K562 (cell line): ENCODE measurements at regions not wholly inside any gene's neighbourhood (a gene's known extent, or its start where the extent isn't known, plus 50 kb on each side); places are given as distances from the start of the nearest gene placed in this dataset.

Source experiments
- ATAC-seq: fragments of 200-7000 bp; cut with Tn5 transposase; 3 replicates; pipeline ENCODE4 v1.9.1; 2020; ENCODE audit warnings: moderate library complexity
- BruUV-seq: library from RNA; stranded (reverse); fragments of 400-500 nt; replicated peaks from 2 replicates; lab custom pipeline; 2021; lab: Mats Ljungman, UMichigan
- CTCF ChIA-PET: fragments of 300-600 bp; formaldehyde crosslinking; extraction: SDS; loops from one replicate; lab custom pipeline; 2021; ENCODE audit warnings: low intra/inter-chr PET ratio; lab: Yijun Ruan, JAX
- POLR2A ChIA-PET: fragments of 300-600, 350-650 bp; sonication (Branson Sonifier 250); formaldehyde crosslinking; extraction: SDS; loops from one replicate; lab custom pipeline; 2021; ENCODE audit warnings: antibody characterized with exemption, inconsistent platforms; lab: Yijun Ruan, JAX
- DNase-seq, 4 experiments: peaks; one replicate each; pipeline versions ENCODE4 v3.0.0 to v3.0.0-alpha.2; 2011 to 2018; ENCODE audit warnings: low spot score in 3 of 4, mixed read lengths in 3 of 4; ENCODE audit errors: extremely low read depth in 1 of 4
- FAIRE-seq: peaks from 2 replicates; lab custom pipeline; 2011; peaks lifted over from hg19 to GRCh38; lab: Jason Lieb, UNC
- H2AFZ ChIP-seq: 2 replicates; pipeline ENCODE4 v1.6.0; 2011; ENCODE audit warnings: low read depth, low read length, control low read depth, inconsistent platforms
- H3K27ac ChIP-seq: fragments of 200-600 bp; 3 replicates; pipeline ENCODE4 v1.8.0; 2011; ENCODE audit warnings: low read depth, mild to moderate bottlenecking, control low read depth, inconsistent platforms, low read length, moderate library complexity, mixed read lengths; ENCODE audit errors: extremely low read depth
- H3K27me3 ChIP-seq, 2 experiments: fragments of 300-600 bp in 1 of 2; 2 replicates in 1 of 2; 3 replicates in 1 of 2; pipeline versions ENCODE4 v1.6.0 to v1.8.0; 2011; ENCODE audit warnings: inconsistent platforms in 2 of 2, low read length in 2 of 2, mild to moderate bottlenecking in 1 of 2, mixed read lengths in 1 of 2, moderate library complexity in 1 of 2; ENCODE audit not compliant: control insufficient read depth in 2 of 2, insufficient read depth in 2 of 2
- H3K36me3 ChIP-seq: fragments of 300-600 bp; 3 replicates; pipeline ENCODE4 v1.8.0; 2011; ENCODE audit warnings: mild to moderate bottlenecking, low read length, inconsistent platforms; ENCODE audit not compliant: control insufficient read depth, insufficient read depth
- H3K4me1 ChIP-seq, 2 experiments: fragments of 200-600 bp in 1 of 2; replicated peaks in 1 of 2; 2 replicates in 1 of 2; 3 replicates in 1 of 2; pipeline versions ENCODE4 v1.5.1 to v1.8.0; 2011; ENCODE audit warnings: inconsistent platforms in 2 of 2, low read length in 2 of 2, mild to moderate bottlenecking in 1 of 2, mixed read lengths in 1 of 2, moderate library complexity in 1 of 2; ENCODE audit not compliant: control insufficient read depth in 2 of 2, insufficient read depth in 2 of 2
- H3K4me2 ChIP-seq: 2 replicates; pipeline ENCODE4 v1.6.1; 2011; ENCODE audit warnings: low read length, control low read depth, inconsistent platforms, mixed read lengths; ENCODE audit not compliant: insufficient read depth
- H3K4me3 ChIP-seq: fragments of 200-600 bp; sonication (generic), shearing (Covaris generic); 2 replicates; pipeline ENCODE4 v1.5.1; 2016; ENCODE audit warnings: control low read depth, inconsistent platforms
- H3K79me2 ChIP-seq: fragments of 200-600 bp; 3 replicates; pipeline ENCODE4 v1.8.0; 2011; ENCODE audit warnings: low read length, inconsistent platforms; ENCODE audit not compliant: control insufficient read depth, insufficient read depth
- H3K9ac ChIP-seq, 2 experiments: 2 replicates each; pipeline versions ENCODE4 v1.6.0 to v1.6.1; 2011; ENCODE audit warnings: low read depth in 2 of 2, low read length in 2 of 2, control low read depth in 1 of 2, inconsistent platforms in 1 of 2, mild to moderate bottlenecking in 1 of 2, mixed read lengths in 1 of 2; ENCODE audit not compliant: insufficient read depth in 1 of 2
- H3K9me1 ChIP-seq: one replicate; pipeline ENCODE4 v1.6.0; 2011; ENCODE audit warnings: inconsistent platforms, mild to moderate bottlenecking, low read length, moderate library complexity; ENCODE audit not compliant: control insufficient read depth, insufficient read depth
- H3K9me3 ChIP-seq: replicated peaks from 2 replicates; pipeline ENCODE4 v1.5.1; 2011; ENCODE audit warnings: low read depth, low read length, inconsistent platforms; ENCODE audit not compliant: control insufficient read depth, insufficient read depth
- H4K20me1 ChIP-seq: replicated peaks from 2 replicates; pipeline ENCODE4 v1.6.1; 2011; ENCODE audit warnings: low read length, inconsistent platforms, mixed read lengths; ENCODE audit not compliant: control insufficient read depth, insufficient read depth
- FOSL1 ChIP-seq: fragments of 200-800 bp; sonication (Bioruptor generic); conservative IDR thresholded peaks from 2 replicates; pipeline ENCODE4 v1.6.1; 2016; ENCODE audit warnings: missing genetic modification characterization, missing compliant biosample characterization
- PTBP1 ChIP-seq: fragments of 200-400 bp; formaldehyde crosslinking; IDR thresholded peaks from 2 replicates; pipeline ENCODE4 v1.6.1; 2017; ENCODE audit warnings: low read depth, low read length
- ZNF76 ChIP-seq: fragments of 250-450 bp; sonication (Bioruptor Pico); IDR thresholded peaks from 2 replicates; pipeline ENCODE4 v1.4.0; 2020; ENCODE audit warnings: mild to moderate bottlenecking, moderate library complexity, borderline replicate concordance
- WGBS: fragments of 100-300 bp; shearing (Covaris generic); methylation state at CpG from one replicate; pipeline ENCODE4 v1.1.6; 2016; ENCODE audit warnings: low coverage, mixed read lengths; ENCODE audit not compliant: insufficient coverage; ENCODE audit errors: missing lambda C conversion rate; 5-methylcytosine and 5-hydroxymethylcytosine counted together
- in situ Hi-C: fragments of 300-500 bp; cut with MboI; formaldehyde crosslinking; loops from 4 replicates; pipeline ENCODE4 v1.15.0; 2018; ENCODE audit warnings: inconsistent platforms, mixed read lengths
- intact Hi-C: fragments of 100-400 bp; cut with micrococcal nuclease; formaldehyde crosslinking; loops from 2 replicates; pipeline ENCODE4 v1.14.2; 2022
- TF ChIP-seq, protein P1 (sequence below): fragments of 250-450 bp; sonication (Bioruptor Pico); IDR thresholded peaks from 2 replicates; pipeline ENCODE4 v1.8.0; 2021; ENCODE audit warnings: mild to moderate bottlenecking, moderate library complexity
- TF ChIP-seq, protein P2 (sequence below): IDR thresholded peaks from 2 replicates; pipeline ENCODE4 v1.6.1; 2016; ENCODE audit warnings: missing genetic modification characterization, missing compliant biosample characterization
- TF ChIP-seq, protein P3 (sequence below): sonication (generic); formaldehyde crosslinking; IDR thresholded peaks from 2 replicates; pipeline ENCODE4 v1.8.1; 2023; ENCODE audit warnings: missing genetic modification reagents, mild to moderate bottlenecking, borderline replicate concordance

DNA sequence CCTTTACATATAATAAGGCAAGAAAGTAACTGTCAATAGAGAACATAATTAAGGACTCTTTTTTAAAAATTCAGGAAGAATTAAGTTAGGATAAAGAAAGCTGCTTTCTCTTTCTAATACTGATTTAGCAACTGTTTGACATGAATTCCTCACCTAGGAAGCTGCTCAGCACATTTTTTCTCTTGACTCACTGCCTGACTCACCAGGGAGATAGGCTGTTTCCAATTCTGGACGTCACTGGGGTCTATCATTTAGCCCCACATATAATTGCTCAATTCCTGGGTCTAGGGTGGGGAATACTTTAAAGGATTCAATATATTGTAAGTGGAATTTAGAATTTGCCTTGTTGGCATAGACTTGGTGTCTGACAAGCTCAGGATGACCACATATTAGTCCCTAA is 50.8 kb upstream of the UGP2 start:
- Histone ChIP-seq H3K79me2 (no peaks in the 10 kb centered on the region), H3K9me3 (no peaks in the 10 kb centered on the region), H3K4me3 (no peak overlapping the region), H3K9me1 (no peaks in the 10 kb centered on the region), H3K36me3 (no peaks in the 10 kb centered on the region), H4K20me1 (no peaks in the 10 kb centered on the region), H3K9ac (no peak overlapping the region), H3K27ac (no peak overlapping the region), H3K27me3 (no peaks in the 10 kb centered on the region; a peak in 1 of 5 replicates), H3K4me2 (no peak overlapping the region), H2AFZ (no peak overlapping the region), H3K4me1 (no peaks in the 10 kb centered on the region)
- TF ChIP-seq FOSL1 (tag) (0 out of 2 replicates have a peak, but pooled peaks have one; percentile 21), ZNF76 (CRISPR knock-in tag) (no peak)
- ATAC-seq (no peak), DNase-seq (no peak), FAIRE-seq (no peak)
- intact Hi-C loops (no loop called here), in situ Hi-C loops (no loop called here)
- 0% methylated on average over 1 of the region's 1 CpG for WGBS
- ChIA-PET CTCF (no interaction called here), POLR2A (no interaction called here)
- BruUV-seq = no TSS peak

DNA sequence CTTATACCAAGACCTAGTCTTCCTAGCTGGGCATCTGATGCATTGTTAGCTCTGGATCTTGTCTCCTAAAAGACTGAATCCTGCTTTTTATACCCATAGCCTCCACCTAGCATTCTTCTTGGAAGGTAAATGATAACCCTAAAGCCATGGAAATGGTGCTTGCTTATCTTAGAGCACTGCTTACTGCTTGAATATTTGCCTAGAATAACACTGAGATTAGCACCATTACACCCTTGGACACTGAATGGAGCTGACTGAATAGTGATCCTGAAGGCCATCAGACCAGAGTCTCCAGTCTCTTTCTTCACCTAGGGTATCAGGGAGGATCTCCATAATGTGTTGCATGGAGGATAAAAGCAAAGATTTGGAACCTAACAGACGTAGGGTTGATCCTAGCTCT is 50.3 kb upstream of the UGP2 start:
- Histone ChIP-seq H3K9me1 (no peaks in the 10 kb centered on the region), H3K79me2 (no peaks in the 10 kb centered on the region), H4K20me1 (no peaks in the 10 kb centered on the region), H3K27ac (no peak overlapping the region), H3K4me3 (no peak overlapping the region), H3K4me2 (no peak overlapping the region), H3K4me1 (no peaks in the 10 kb centered on the region), H3K9ac (no peak overlapping the region), H2AFZ (no peak overlapping the region), H3K36me3 (no peaks in the 10 kb centered on the region), H3K27me3 (no peaks in the 10 kb centered on the region; a peak in 1 of 5 replicates), H3K9me3 (no peaks in the 10 kb centered on the region)
- CTCF ChIA-PET = no interaction called here
- DNase-seq (no peak), ATAC-seq (no peak), FAIRE-seq (no peak)
- in situ Hi-C loops (no loop called here), intact Hi-C loops (no loop called here)
- WGBS = 6% methylated on average over 1 of the region's 1 CpG
- BruUV-seq = no TSS peak
- POLR2A ChIA-PET = no interaction called here
- TF ChIP-seq, protein P1, sequence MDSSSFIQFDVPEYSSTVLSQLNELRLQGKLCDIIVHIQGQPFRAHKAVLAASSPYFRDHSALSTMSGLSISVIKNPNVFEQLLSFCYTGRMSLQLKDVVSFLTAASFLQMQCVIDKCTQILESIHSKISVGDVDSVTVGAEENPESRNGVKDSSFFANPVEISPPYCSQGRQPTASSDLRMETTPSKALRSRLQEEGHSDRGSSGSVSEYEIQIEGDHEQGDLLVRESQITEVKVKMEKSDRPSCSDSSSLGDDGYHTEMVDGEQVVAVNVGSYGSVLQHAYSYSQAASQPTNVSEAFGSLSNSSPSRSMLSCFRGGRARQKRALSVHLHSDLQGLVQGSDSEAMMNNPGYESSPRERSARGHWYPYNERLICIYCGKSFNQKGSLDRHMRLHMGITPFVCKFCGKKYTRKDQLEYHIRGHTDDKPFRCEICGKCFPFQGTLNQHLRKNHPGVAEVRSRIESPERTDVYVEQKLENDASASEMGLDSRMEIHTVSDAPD (CRISPR knock-in tag) = no peak
- TF ChIP-seq, protein P2, sequence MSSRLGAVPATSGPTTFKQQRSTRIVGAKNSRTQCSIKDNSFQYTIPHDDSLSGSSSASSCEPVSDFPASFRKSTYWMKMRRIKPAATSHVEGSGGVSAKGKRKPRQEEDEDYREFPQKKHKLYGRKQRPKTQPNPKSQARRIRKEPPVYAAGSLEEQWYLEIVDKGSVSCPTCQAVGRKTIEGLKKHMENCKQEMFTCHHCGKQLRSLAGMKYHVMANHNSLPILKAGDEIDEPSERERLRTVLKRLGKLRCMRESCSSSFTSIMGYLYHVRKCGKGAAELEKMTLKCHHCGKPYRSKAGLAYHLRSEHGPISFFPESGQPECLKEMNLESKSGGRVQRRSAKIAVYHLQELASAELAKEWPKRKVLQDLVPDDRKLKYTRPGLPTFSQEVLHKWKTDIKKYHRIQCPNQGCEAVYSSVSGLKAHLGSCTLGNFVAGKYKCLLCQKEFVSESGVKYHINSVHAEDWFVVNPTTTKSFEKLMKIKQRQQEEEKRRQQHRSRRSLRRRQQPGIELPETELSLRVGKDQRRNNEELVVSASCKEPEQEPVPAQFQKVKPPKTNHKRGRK (tag) = no peak
- TF ChIP-seq, protein P3, sequence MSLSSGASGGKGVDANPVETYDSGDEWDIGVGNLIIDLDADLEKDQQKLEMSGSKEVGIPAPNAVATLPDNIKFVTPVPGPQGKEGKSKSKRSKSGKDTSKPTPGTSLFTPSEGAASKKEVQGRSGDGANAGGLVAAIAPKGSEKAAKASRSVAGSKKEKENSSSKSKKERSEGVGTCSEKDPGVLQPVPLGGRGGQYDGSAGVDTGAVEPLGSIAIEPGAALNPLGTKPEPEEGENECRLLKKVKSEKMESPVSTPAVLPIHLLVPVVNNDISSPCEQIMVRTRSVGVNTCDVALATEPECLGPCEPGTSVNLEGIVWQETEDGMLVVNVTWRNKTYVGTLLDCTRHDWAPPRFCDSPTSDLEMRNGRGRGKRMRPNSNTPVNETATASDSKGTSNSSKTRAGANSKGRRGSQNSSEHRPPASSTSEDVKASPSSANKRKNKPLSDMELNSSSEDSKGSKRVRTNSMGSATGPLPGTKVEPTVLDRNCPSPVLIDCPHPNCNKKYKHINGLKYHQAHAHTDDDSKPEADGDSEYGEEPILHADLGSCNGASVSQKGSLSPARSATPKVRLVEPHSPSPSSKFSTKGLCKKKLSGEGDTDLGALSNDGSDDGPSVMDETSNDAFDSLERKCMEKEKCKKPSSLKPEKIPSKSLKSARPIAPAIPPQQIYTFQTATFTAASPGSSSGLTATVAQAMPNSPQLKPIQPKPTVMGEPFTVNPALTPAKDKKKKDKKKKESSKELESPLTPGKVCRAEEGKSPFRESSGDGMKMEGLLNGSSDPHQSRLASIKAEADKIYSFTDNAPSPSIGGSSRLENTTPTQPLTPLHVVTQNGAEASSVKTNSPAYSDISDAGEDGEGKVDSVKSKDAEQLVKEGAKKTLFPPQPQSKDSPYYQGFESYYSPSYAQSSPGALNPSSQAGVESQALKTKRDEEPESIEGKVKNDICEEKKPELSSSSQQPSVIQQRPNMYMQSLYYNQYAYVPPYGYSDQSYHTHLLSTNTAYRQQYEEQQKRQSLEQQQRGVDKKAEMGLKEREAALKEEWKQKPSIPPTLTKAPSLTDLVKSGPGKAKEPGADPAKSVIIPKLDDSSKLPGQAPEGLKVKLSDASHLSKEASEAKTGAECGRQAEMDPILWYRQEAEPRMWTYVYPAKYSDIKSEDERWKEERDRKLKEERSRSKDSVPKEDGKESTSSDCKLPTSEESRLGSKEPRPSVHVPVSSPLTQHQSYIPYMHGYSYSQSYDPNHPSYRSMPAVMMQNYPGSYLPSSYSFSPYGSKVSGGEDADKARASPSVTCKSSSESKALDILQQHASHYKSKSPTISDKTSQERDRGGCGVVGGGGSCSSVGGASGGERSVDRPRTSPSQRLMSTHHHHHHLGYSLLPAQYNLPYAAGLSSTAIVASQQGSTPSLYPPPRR (CRISPR knock-in tag) = no peak
- TF ChIP-seq PTBP1 = no peak
